Endodermal cell (in vitro differentiated cells): ENCODE measurements at regions not wholly inside any gene's neighbourhood (a gene's known extent, or its start where the extent isn't known, plus 50 kb on each side); places are given as distances from the start of the nearest gene placed in this dataset.

ENCODE experiments used
- DNase-seq: peaks from one replicate; pipeline ENCODE4 v3.0.0-alpha.2; 2017
- H3K27ac ChIP-seq: 2 replicates; pipeline ENCODE4 v1.5.1; 2013; ENCODE audit warnings: mild to moderate bottlenecking, low read depth, low read length, moderate library complexity
- H3K27me3 ChIP-seq: 2 replicates; pipeline ENCODE4 v1.6.1; 2013; ENCODE audit warnings: mild to moderate bottlenecking, low read length, moderate library complexity; ENCODE audit not compliant: insufficient read depth, control insufficient read depth, poor library complexity, severe bottlenecking
- H3K36me3 ChIP-seq: 2 replicates; pipeline ENCODE4 v1.7.0; 2013; ENCODE audit warnings: mild to moderate bottlenecking, low read length, moderate library complexity; ENCODE audit not compliant: control insufficient read depth, insufficient read depth
- H3K4me1 ChIP-seq: one replicate; pipeline ENCODE4 v1.7.0; 2013; ENCODE audit warnings: low read length; ENCODE audit not compliant: control insufficient read depth, insufficient read depth
- H3K4me3 ChIP-seq: 2 replicates; pipeline ENCODE4 v1.5.1; 2013; ENCODE audit warnings: mild to moderate bottlenecking, low read length, moderate library complexity
- H3K9ac ChIP-seq: 2 replicates; pipeline ENCODE4 v1.6.1; 2013; ENCODE audit warnings: mild to moderate bottlenecking, low read length, moderate library complexity; ENCODE audit not compliant: poor library complexity, severe bottlenecking; ENCODE audit errors: extremely low read depth
- H3K9me3 ChIP-seq: 2 replicates; pipeline ENCODE4 v1.6.1; 2013; ENCODE audit warnings: mild to moderate bottlenecking, low read length, moderate library complexity; ENCODE audit not compliant: control insufficient read depth
- H3K27ac Mint-ChIP-seq: 2 replicates; pipeline ENCODE4 v1.8.0; 2020; ENCODE audit warnings: mixed read lengths
- H3K27me3 Mint-ChIP-seq: 2 replicates; pipeline ENCODE4 v1.8.0; 2021; ENCODE audit warnings: mild to moderate bottlenecking, mixed read lengths; ENCODE audit not compliant: insufficient read depth
- H3K36me3 Mint-ChIP-seq: 2 replicates; pipeline ENCODE4 v1.8.0; 2020; ENCODE audit warnings: low read depth, mixed read lengths
- H3K4me1 Mint-ChIP-seq: 2 replicates; pipeline ENCODE4 v1.8.0; 2020; ENCODE audit warnings: mixed read lengths
- H3K4me3 Mint-ChIP-seq: 2 replicates; pipeline ENCODE4 v1.8.0; 2020; ENCODE audit warnings: mild to moderate bottlenecking, moderate library complexity, mixed read lengths
- H3K9me3 Mint-ChIP-seq: 2 replicates; pipeline ENCODE4 v1.8.0; 2020; ENCODE audit warnings: mild to moderate bottlenecking, mixed read lengths
- WGBS, 2 experiments: methylation state at CpG; one replicate each; pipeline versions ENCODE4 v1.1.5 to v1.1.7; 2013; ENCODE audit warnings: missing lambda C conversion rate in 2 of 2, mixed read lengths in 1 of 2; ENCODE audit not compliant: insufficient coverage in 1 of 2, insufficient read length in 1 of 2; 5-methylcytosine and 5-hydroxymethylcytosine counted together
- TF ChIP-seq, protein P1 (sequence below): fragments of 200-600 bp; sonication (generic); conservative IDR thresholded peaks from 2 replicates; pipeline ENCODE4 v1.5.0; 2021; ENCODE audit warnings: antibody characterized with exemption, mild to moderate bottlenecking

DNA sequence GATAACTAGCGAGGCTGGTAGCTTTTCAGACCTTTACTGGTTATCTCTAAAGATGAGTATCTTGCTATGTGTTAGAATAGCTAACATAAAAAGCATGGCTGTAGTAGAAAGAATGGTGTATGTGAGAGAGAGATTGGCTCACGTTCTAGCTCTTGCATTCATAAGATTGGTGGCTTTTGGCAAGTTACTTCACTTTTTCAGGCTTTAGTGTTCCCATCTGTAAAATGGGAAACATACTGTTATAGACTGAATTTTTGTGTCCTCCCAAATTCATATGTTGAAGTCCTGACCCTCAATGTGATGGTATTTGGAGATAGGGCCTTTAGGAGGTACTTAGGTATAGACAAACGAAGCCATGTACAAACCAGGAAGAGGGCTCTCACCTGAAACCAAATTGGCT, 302.4 kb upstream of the KLF4 start:
- WGBS, 2 experiments = 91 to 100% methylated on average over 1 to 3 of the region's 3 CpGs
- DNase-seq = no peak
- Histone ChIP-seq H3K27me3 (peaks cover 81% of the 10 kb centered on the region), H3K4me1 (peaks cover 3% of the 10 kb centered on the region), H3K27ac (no peak overlapping the region), H3K9me3 (peaks cover 12% of the 10 kb centered on the region), H3K36me3 (no peaks in the 10 kb centered on the region), H3K9ac (no peak overlapping the region), H3K4me3 (peak overlapping the region; percentile 8)
- H3K27ac Mint-ChIP-seq = no peak overlapping the region
- H3K4me1 Mint-ChIP-seq = peaks cover 11% of the 10 kb centered on the region
- peaks cover 8% of the 10 kb centered on the region for H3K9me3 Mint-ChIP-seq
- TF ChIP-seq, protein P1, sequence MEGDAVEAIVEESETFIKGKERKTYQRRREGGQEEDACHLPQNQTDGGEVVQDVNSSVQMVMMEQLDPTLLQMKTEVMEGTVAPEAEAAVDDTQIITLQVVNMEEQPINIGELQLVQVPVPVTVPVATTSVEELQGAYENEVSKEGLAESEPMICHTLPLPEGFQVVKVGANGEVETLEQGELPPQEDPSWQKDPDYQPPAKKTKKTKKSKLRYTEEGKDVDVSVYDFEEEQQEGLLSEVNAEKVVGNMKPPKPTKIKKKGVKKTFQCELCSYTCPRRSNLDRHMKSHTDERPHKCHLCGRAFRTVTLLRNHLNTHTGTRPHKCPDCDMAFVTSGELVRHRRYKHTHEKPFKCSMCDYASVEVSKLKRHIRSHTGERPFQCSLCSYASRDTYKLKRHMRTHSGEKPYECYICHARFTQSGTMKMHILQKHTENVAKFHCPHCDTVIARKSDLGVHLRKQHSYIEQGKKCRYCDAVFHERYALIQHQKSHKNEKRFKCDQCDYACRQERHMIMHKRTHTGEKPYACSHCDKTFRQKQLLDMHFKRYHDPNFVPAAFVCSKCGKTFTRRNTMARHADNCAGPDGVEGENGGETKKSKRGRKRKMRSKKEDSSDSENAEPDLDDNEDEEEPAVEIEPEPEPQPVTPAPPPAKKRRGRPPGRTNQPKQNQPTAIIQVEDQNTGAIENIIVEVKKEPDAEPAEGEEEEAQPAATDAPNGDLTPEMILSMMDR = no peak
- H3K27me3 Mint-ChIP-seq = peaks cover 88% of the 10 kb centered on the region
- H3K36me3 Mint-ChIP-seq = no peaks in the 10 kb centered on the region
- no peak overlapping the region for H3K4me3 Mint-ChIP-seq

DNA sequence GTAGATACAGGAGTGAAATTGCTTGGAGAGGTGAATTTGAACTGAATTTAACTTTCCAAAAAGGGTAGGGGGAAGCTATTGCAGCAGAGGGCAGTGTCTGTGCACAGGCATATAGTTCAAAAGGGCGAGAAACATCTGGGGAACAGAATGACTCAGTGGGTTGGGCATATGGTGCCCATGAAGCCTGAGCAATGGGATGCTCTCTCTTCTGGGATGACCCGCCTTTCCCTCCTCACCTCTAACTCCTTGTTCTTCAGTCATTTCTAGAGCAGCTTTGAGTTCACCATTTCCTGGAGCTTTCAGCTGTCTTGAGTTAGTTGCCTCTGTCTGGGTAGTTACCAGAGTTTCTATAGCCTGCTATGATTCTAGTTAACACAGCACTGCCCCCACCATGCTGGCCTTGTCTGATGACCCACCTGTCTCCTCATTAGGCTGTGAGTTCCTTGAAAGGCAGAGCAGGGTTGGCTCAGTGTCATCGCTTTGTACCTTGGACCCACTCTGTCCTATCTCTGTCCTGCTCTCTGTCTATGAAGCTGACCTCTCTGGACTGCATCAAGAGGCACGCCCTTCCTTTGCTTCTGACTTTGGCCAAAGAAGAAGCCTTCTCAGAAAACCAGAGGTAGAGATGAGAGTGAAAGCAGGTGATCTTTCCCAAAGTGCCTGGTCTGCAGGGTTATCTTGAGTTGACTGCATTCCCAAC, 299.6 kb upstream of the KLF4 start:
- Histone ChIP-seq H3K9me3 (peaks cover 12% of the 10 kb centered on the region), H3K4me1 (peaks cover 3% of the 10 kb centered on the region), H3K9ac (no peak overlapping the region), H3K36me3 (no peaks in the 10 kb centered on the region), H3K27ac (no peak overlapping the region), H3K4me3 (no peak overlapping the region), H3K27me3 (peaks cover 90% of the 10 kb centered on the region)
- TF ChIP-seq, protein P1 = no peak
- peaks cover 5% of the 10 kb centered on the region for H3K4me1 Mint-ChIP-seq
- H3K4me3 Mint-ChIP-seq = no peak overlapping the region
- peaks cover 8% of the 10 kb centered on the region for H3K9me3 Mint-ChIP-seq
- H3K27me3 Mint-ChIP-seq = peaks cover 85% of the 10 kb centered on the region
- no peak overlapping the region for H3K27ac Mint-ChIP-seq
- WGBS, 2 experiments = 88 to 98% methylated on average over 4 of the region's 4 CpGs
- DNase-seq = no peak
- no peaks in the 10 kb centered on the region for H3K36me3 Mint-ChIP-seq

DNA sequence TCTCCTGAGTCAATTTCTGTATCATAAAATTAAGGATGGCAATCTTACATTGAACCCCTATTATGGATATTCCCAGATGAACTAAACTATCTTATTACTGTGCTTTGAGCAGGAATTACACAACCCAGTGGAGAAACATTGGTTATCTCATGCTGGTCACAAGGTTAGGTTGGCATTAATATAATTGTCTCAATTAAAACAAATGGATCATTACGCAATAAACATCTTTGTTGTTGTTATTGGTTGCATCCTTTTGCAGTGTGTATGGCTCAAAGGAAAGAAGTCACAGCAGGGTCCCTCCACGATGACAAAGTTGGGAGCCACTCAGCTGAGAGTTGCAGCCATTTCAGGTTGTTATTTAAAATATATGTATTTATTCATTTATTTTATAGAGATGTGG, 297.0 kb upstream of the KLF4 start:
- Mint-ChIP-seq H3K4me1 (no peaks in the 10 kb centered on the region), H3K27ac (no peak overlapping the region), H3K9me3 (no peaks in the 10 kb centered on the region), H3K36me3 (no peaks in the 10 kb centered on the region), H3K4me3 (no peak overlapping the region), H3K27me3 (peaks cover 88% of the 10 kb centered on the region)
- Histone ChIP-seq H3K4me1 (no peaks in the 10 kb centered on the region), H3K27me3 (peaks cover 98% of the 10 kb centered on the region), H3K9ac (no peak overlapping the region), H3K4me3 (no peak overlapping the region), H3K27ac (no peak overlapping the region), H3K36me3 (no peaks in the 10 kb centered on the region), H3K9me3 (peaks cover 2% of the 10 kb centered on the region)
- WGBS, 2 experiments = 88% methylated on average over 2 of the region's 2 CpGs; no CpG with 5 or more reads in 1 of the 2 experiments
- TF ChIP-seq, protein P1 = no peak
- DNase-seq = no peak
